SK-N-SH (cell line): ENCODE measurements at regions not wholly inside any gene's neighbourhood (a gene's known extent, or its start where the extent isn't known, plus 50 kb on each side); places are given as distances from the start of the nearest gene placed in this dataset.

Experiments
- CTCF ChIP-seq: fragments of 200-600 bp; sonication (generic); IDR thresholded peaks from 2 replicates; pipeline ENCODE4 v1.6.1; 2017; ENCODE audit warnings: antibody characterized with exemption, mild to moderate bottlenecking, moderate library complexity
- EP300 ChIP-seq, 2 experiments: IDR thresholded peaks; 2 replicates each; pipeline versions ENCODE4 v1.4.0 to v1.6.1; 2012; ENCODE audit warnings: borderline replicate concordance in 1 of 2, low read depth in 1 of 2, low read length in 1 of 2
- EZH2phosphoT487 ChIP-seq: fragments of 200-600 bp; sonication (generic); IDR thresholded peaks from 2 replicates; pipeline ENCODE4 v1.6.1; 2017; ENCODE audit warnings: low read depth, mixed run types, mild to moderate bottlenecking, antibody characterized with exemption, moderate library complexity, borderline replicate concordance
- GATA2 ChIP-seq: sonication (generic); formaldehyde crosslinking; IDR thresholded peaks from 2 replicates; pipeline ENCODE4 v1.5.0; 2020; ENCODE audit warnings: mild to moderate bottlenecking, missing genetic modification reagents
- NFIC ChIP-seq: IDR thresholded peaks from 2 replicates; pipeline ENCODE4 v1.4.0; 2012; ENCODE audit warnings: borderline replicate concordance
- POLR2AphosphoS5 ChIP-seq: IDR thresholded peaks from 2 replicates; pipeline ENCODE4 v1.6.1; 2012; ENCODE audit warnings: low read depth, low read length
- RAD21 ChIP-seq: IDR thresholded peaks from 2 replicates; pipeline ENCODE4 v1.6.1; 2012; ENCODE audit warnings: mild to moderate bottlenecking, low read length
- RXRA ChIP-seq: IDR thresholded peaks from 2 replicates; pipeline ENCODE4 v1.4.0; 2012; ENCODE audit warnings: low read depth, mild to moderate bottlenecking, borderline replicate concordance
- SIN3A ChIP-seq: IDR thresholded peaks from 2 replicates; pipeline ENCODE4 v1.6.1; 2012; ENCODE audit warnings: low read depth, mild to moderate bottlenecking, low read length, moderate library complexity, borderline replicate concordance
- SMC3 ChIP-seq: IDR thresholded peaks from 2 replicates; pipeline ENCODE4 v1.6.1; 2012; ENCODE audit warnings: low read depth, low read length, improper control_type of control experiment
- TAF1 ChIP-seq: IDR thresholded peaks from 2 replicates; pipeline ENCODE4 v1.6.1; 2012; ENCODE audit warnings: low read depth, mild to moderate bottlenecking, low read length, moderate library complexity, borderline replicate concordance
- YY1 ChIP-seq: IDR thresholded peaks from 2 replicates; pipeline ENCODE4 v1.4.0; 2012; ENCODE audit warnings: low read depth, mild to moderate bottlenecking

GRCh38 chr6:134605034-134605433 is 287.1 kb upstream of the SGK1 start:
- no peak for TF ChIP-seq EP300 (IDR thresholded peaks at IDR 0.05; ENCODE audit: borderline replicate concordance in 1 of 2, low read depth in 1 of 2, low read length in 1 of 2)
- no peak for TF ChIP-seq TAF1
- TF ChIP-seq CTCF: no peak
- no peak for TF ChIP-seq GATA2
- no peak for TF ChIP-seq EZH2phosphoT487
- TF ChIP-seq RAD21: no peak
- no peak for TF ChIP-seq POLR2AphosphoS5
- no peak for TF ChIP-seq NFIC
- no peak for TF ChIP-seq SMC3
- TF ChIP-seq RXRA: no peak
- no peak for TF ChIP-seq YY1
- no peak for TF ChIP-seq SIN3A
